Mesothelial cell of epicardium (in vitro differentiated cells): ENCODE measurements at regions not wholly inside any gene's neighbourhood (a gene's known extent, or its start where the extent isn't known, plus 50 kb on each side); places are given as distances from the start of the nearest gene placed in this dataset.

ENCODE experiments used
- DNase-seq, 2 experiments: peaks; one replicate each; pipeline ENCODE4 v3.0.0; 2021; ENCODE audit warnings: low spot score in 2 of 2; ENCODE audit not compliant: unreplicated experiment in 2 of 2
- H3K27ac Mint-ChIP-seq: 2 replicates; pipeline ENCODE4 v1.8.0; 2021; ENCODE audit warnings: mixed read lengths
- H3K27me3 Mint-ChIP-seq: 2 replicates; pipeline ENCODE4 v1.8.0; 2021; ENCODE audit warnings: low read depth, mixed read lengths
- H3K36me3 Mint-ChIP-seq: 2 replicates; pipeline ENCODE4 v1.8.0; 2021; ENCODE audit warnings: mixed read lengths
- H3K4me1 Mint-ChIP-seq: 2 replicates; pipeline ENCODE4 v1.8.0; 2021; ENCODE audit warnings: mixed read lengths
- H3K4me3 Mint-ChIP-seq: 2 replicates; pipeline ENCODE4 v1.8.0; 2021; ENCODE audit warnings: mild to moderate bottlenecking, moderate library complexity, mixed read lengths
- H3K9me3 Mint-ChIP-seq: 2 replicates; pipeline ENCODE4 v1.8.0; 2021; ENCODE audit warnings: mixed read lengths
- CTCF ChIP-seq: fragments of 200-600 bp; sonication (generic); IDR thresholded peaks from one replicate; pipeline ENCODE4 v1.5.0; 2021; ENCODE audit warnings: antibody characterized with exemption; ENCODE audit not compliant: unreplicated experiment

- no peak for TF ChIP-seq CTCF
- no peak for DNase-seq
- Mint-ChIP-seq H3K9me3 (peaks cover 4% of the 10 kb centered on the region), H3K27me3 (peaks cover 1% of the 10 kb centered on the region), H3K36me3 (no peaks in the 10 kb centered on the region), H3K4me3 (no peak overlapping the region), H3K4me1 (peaks cover 22% of the 10 kb centered on the region), H3K27ac (no peak overlapping the region)
Measured at GRCh38 chr1:60753036-60753900, 329.1 kb upstream of the NFIA start.

GRCh38 chr1:60751306-60751705, 331.1 kb upstream of the NFIA start:
- H3K4me3 Mint-ChIP-seq, result no peak overlapping the region
- TF ChIP-seq CTCF, result no peak
- H3K4me1 Mint-ChIP-seq, result peaks cover 27% of the 10 kb centered on the region
- no peaks in the 10 kb centered on the region for H3K36me3 Mint-ChIP-seq
- H3K27ac Mint-ChIP-seq, result no peak overlapping the region
- no peak for DNase-seq
- H3K27me3 Mint-ChIP-seq, result peaks cover 1% of the 10 kb centered on the region
- peaks cover 8% of the 10 kb centered on the region for H3K9me3 Mint-ChIP-seq

GRCh38 chr1:60747353-60747752, 335.0 kb upstream of the NFIA start:
- no peak for TF ChIP-seq CTCF
- DNase-seq, result no peak
- no peak overlapping the region for H3K27ac Mint-ChIP-seq
- H3K36me3 Mint-ChIP-seq, result no peaks in the 10 kb centered on the region
- peaks cover 8% of the 10 kb centered on the region for H3K9me3 Mint-ChIP-seq
- peaks cover 1% of the 10 kb centered on the region for H3K27me3 Mint-ChIP-seq
- no peak overlapping the region for H3K4me3 Mint-ChIP-seq
- H3K4me1 Mint-ChIP-seq, result peaks cover 14% of the 10 kb centered on the region

GRCh38 chr1:60746278-60746791, 336.0 kb upstream of the NFIA start:
- no peak overlapping the region for H3K4me3 Mint-ChIP-seq
- H3K4me1 Mint-ChIP-seq, result peaks cover 13% of the 10 kb centered on the region
- H3K9me3 Mint-ChIP-seq, result peaks cover 8% of the 10 kb centered on the region
- peaks cover 1% of the 10 kb centered on the region for H3K27me3 Mint-ChIP-seq
- DNase-seq, result no peak
- H3K27ac Mint-ChIP-seq, result peak overlapping the region; percentile 69
- H3K36me3 Mint-ChIP-seq, result no peaks in the 10 kb centered on the region
- TF ChIP-seq CTCF, result no peak

GRCh38 chr1:60745484-60745883, 336.9 kb upstream of the NFIA start:
- H3K27me3 Mint-ChIP-seq, result peaks cover 1% of the 10 kb centered on the region
- no peak for DNase-seq
- H3K36me3 Mint-ChIP-seq, result no peaks in the 10 kb centered on the region
- no peak overlapping the region for H3K4me3 Mint-ChIP-seq
- peaks cover 12% of the 10 kb centered on the region for H3K4me1 Mint-ChIP-seq
- H3K9me3 Mint-ChIP-seq, result peaks cover 8% of the 10 kb centered on the region
- no peak for TF ChIP-seq CTCF
- peak overlapping the region; percentile 20 for H3K27ac Mint-ChIP-seq
